Eye (tissue), 1 donor: ENCODE measurements at regions not wholly inside any gene's neighbourhood (a gene's known extent, or its start where the extent isn't known, plus 50 kb on each side); places are given as distances from the start of the nearest gene placed in this dataset.
A peak's percentile ranks its signal among the peaks of the same experiment; 100 is the strongest.

ENCODE experiments used
- DNase-seq: peaks from one replicate; pipeline ENCODE4 v3.0.0-alpha.2; 2015

GRCh38 chr10:123462756-123463155 is 203.4 kb upstream of the GPR26 start:
- DNase-seq: no peak

GRCh38 chr10:123463181-123463580 is 203.0 kb upstream of the GPR26 start:
- DNase-seq: no peak

GRCh38 chr10:123463698-123464097 is 202.5 kb upstream of the GPR26 start:
- no peak for DNase-seq

- DNase-seq: no peak
Measured at GRCh38 chr10:123464430-123465323, 201.5 kb upstream of the GPR26 start.

- DNase-seq: no peak
Measured at GRCh38 chr10:123470336-123470921, 195.7 kb upstream of the GPR26 start.

- DNase-seq: no peak
Measured at GRCh38 chr10:123471811-123472210, 194.3 kb upstream of the GPR26 start.

- no peak for DNase-seq
Measured at GRCh38 chr10:123472606-123473005, 193.5 kb upstream of the GPR26 start.

- DNase-seq: no peak
Measured at GRCh38 chr10:123474700-123475099, 191.5 kb upstream of the GPR26 start.

GRCh38 chr10:123475466-123475865 is 190.7 kb upstream of the GPR26 start:
- no peak for DNase-seq

GRCh38 chr10:123478116-123478515 is 188.0 kb upstream of the GPR26 start:
- no peak for DNase-seq

GRCh38 chr10:123479640-123480039 is 186.5 kb upstream of the GPR26 start:
- DNase-seq: no peak

GRCh38 chr10:123480344-123480743 is 185.8 kb upstream of the GPR26 start:
- DNase-seq: no peak

- DNase-seq: no peak
Measured at GRCh38 chr10:123480845-123481244, 185.3 kb upstream of the GPR26 start.

- no peak for DNase-seq
Measured at GRCh38 chr10:123484722-123485121, 181.4 kb upstream of the GPR26 start.

GRCh38 chr10:123485341-123485960 is 180.7 kb upstream of the GPR26 start:
- no peak for DNase-seq

GRCh38 chr10:123488436-123488835 is 177.7 kb upstream of the GPR26 start:
- no peak for DNase-seq

GRCh38 chr10:123491364-123491763 is 174.8 kb upstream of the GPR26 start:
- DNase-seq: no peak

- DNase-seq: peak; percentile 79
Measured at GRCh38 chr10:123492016-123492415, 174.1 kb upstream of the GPR26 start.

- no peak for DNase-seq
Measured at GRCh38 chr10:123494301-123494808, 171.8 kb upstream of the GPR26 start.

GRCh38 chr10:123496375-123496774 is 169.8 kb upstream of the GPR26 start:
- peak; percentile 65 for DNase-seq

GRCh38 chr10:123496996-123497660 is 169.0 kb upstream of the GPR26 start:
- DNase-seq: no peak

GRCh38 chr10:123500110-123500509 is 166.0 kb upstream of the GPR26 start:
- DNase-seq: no peak

- no peak for DNase-seq
Measured at GRCh38 chr10:123501148-123501547, 165.0 kb upstream of the GPR26 start.
